PC-9 (cell line): ENCODE measurements at regions not wholly inside any gene's neighbourhood (a gene's known extent, or its start where the extent isn't known, plus 50 kb on each side); places are given as distances from the start of the nearest gene placed in this dataset.

ENCODE experiments used
- BruUV-seq: library from RNA; stranded (reverse); fragments of 400-500 nt; replicated peaks from 2 replicates; lab custom pipeline; 2021; lab: Mats Ljungman, UMichigan
- CTCF ChIA-PET: fragments of 300-600 bp; sonication (Branson Sonifier 250); formaldehyde crosslinking; loops from one replicate; lab custom pipeline; 2022; ENCODE audit warnings: antibody characterized with exemption; lab: Charles Lee
- POLR2A ChIA-PET: fragments of 300-600 bp; sonication (Branson Sonifier 250); formaldehyde crosslinking; loops from one replicate; lab custom pipeline; 2022; ENCODE audit warnings: antibody characterized with exemption; ENCODE audit not compliant: unreplicated experiment; lab: Charles Lee
- DNase-seq, 2 experiments: peaks; one replicate each; pipeline versions ENCODE4 v3.0.0 to v3.0.0-alpha.2; 2015 to 2022; ENCODE audit warnings: mixed read lengths in 1 of 2
- H2AFZ ChIP-seq: fragments of 200-600 bp; sonication (generic); 2 replicates; pipeline ENCODE4 v1.8.1; 2017; ENCODE audit warnings: antibody characterized with exemption
- H3F3A ChIP-seq: fragments of 200-600 bp; sonication (generic); 2 replicates; pipeline ENCODE4 v1.8.1; 2017; ENCODE audit warnings: antibody characterized with exemption, mild to moderate bottlenecking, low read depth; ENCODE audit not compliant: insufficient read depth
- H3K27ac ChIP-seq: fragments of 200-600 bp; sonication (generic); 2 replicates; pipeline ENCODE4 v1.6.1; 2016; ENCODE audit warnings: mixed run types
- H3K27me3 ChIP-seq: fragments of 200-600 bp; sonication (generic); 2 replicates; pipeline ENCODE4 v1.6.1; 2016; ENCODE audit warnings: low read depth, mixed run types; ENCODE audit not compliant: insufficient read depth
- H3K36me3 ChIP-seq: fragments of 200-600 bp; sonication (generic); 2 replicates; pipeline ENCODE4 v1.6.1; 2016; ENCODE audit warnings: low read depth, mixed run types
- H3K4me1 ChIP-seq: fragments of 200-600 bp; sonication (generic); replicated peaks from 2 replicates; pipeline ENCODE4 v1.6.1; 2016; ENCODE audit warnings: mixed run types; ENCODE audit not compliant: insufficient read depth
- H3K4me2 ChIP-seq: fragments of 200-600 bp; sonication (generic); 2 replicates; pipeline ENCODE4 v1.6.1; 2017; ENCODE audit warnings: mixed run types
- H3K4me3 ChIP-seq: fragments of 200-600 bp; sonication (generic); 2 replicates; pipeline ENCODE4 v1.6.1; 2016; ENCODE audit warnings: mixed run types
- H3K79me2 ChIP-seq: fragments of 200-600 bp; sonication (generic); 2 replicates; pipeline ENCODE4 v1.6.1; 2017; ENCODE audit warnings: low read depth, mixed run types
- H3K9me2 ChIP-seq: fragments of 200-600 bp; sonication (generic); 2 replicates; pipeline ENCODE4 v1.8.1; 2017; ENCODE audit warnings: mild to moderate bottlenecking; ENCODE audit not compliant: insufficient read depth
- H3K9me3 ChIP-seq: fragments of 200-600 bp; sonication (generic); 2 replicates; pipeline ENCODE4 v1.8.1; 2016; ENCODE audit warnings: low read depth; ENCODE audit not compliant: insufficient read depth
- H4K20me1 ChIP-seq: fragments of 200-600 bp; sonication (generic); 2 replicates; pipeline ENCODE4 v1.8.1; 2017; ENCODE audit not compliant: insufficient read depth
- CTCF ChIP-seq: fragments of 200-600 bp; sonication (generic); conservative IDR thresholded peaks from 2 replicates; pipeline ENCODE4 v1.6.1; 2017; ENCODE audit warnings: mixed run types, antibody characterized with exemption, mild to moderate bottlenecking, moderate library complexity
- EZH2 ChIP-seq: fragments of 200-600 bp; sonication (generic); IDR thresholded peaks from 2 replicates; pipeline ENCODE4 v1.8.0; 2017; ENCODE audit warnings: antibody characterized with exemption, low read depth
- intact Hi-C: fragments of 100-400 bp; cut with micrococcal nuclease; formaldehyde crosslinking; loops from one replicate; pipeline ENCODE4 v1.10.0; 2022; ENCODE audit not compliant: unreplicated experiment

- H3K4me1 ChIP-seq = no peaks in the 10 kb centered on the region
- no peaks in the 10 kb centered on the region for H3F3A ChIP-seq
- H3K4me3 ChIP-seq = no peak overlapping the region
- H3K27ac ChIP-seq = no peak overlapping the region
- no TSS peak for BruUV-seq
- ChIA-PET POLR2A (no interaction called here), CTCF (no interaction called here)
- intact Hi-C loops = no loop called here
- DNase-seq = no peak
- no peaks in the 10 kb centered on the region for H3K27me3 ChIP-seq
- no peak overlapping the region for H3K4me2 ChIP-seq
- H3K9me2 ChIP-seq = no peaks in the 10 kb centered on the region
- no peaks in the 10 kb centered on the region for H3K36me3 ChIP-seq
- no peaks in the 10 kb centered on the region for H3K9me3 ChIP-seq
- TF ChIP-seq EZH2 (no peak), CTCF (no peak)
- H3K79me2 ChIP-seq = no peaks in the 10 kb centered on the region
- H2AFZ ChIP-seq = no peak overlapping the region
- no peaks in the 10 kb centered on the region for H4K20me1 ChIP-seq
These were observed 709.2 kb downstream of the TYW1 start for GRCh38 chr7:67705850-67706249.

DNA sequence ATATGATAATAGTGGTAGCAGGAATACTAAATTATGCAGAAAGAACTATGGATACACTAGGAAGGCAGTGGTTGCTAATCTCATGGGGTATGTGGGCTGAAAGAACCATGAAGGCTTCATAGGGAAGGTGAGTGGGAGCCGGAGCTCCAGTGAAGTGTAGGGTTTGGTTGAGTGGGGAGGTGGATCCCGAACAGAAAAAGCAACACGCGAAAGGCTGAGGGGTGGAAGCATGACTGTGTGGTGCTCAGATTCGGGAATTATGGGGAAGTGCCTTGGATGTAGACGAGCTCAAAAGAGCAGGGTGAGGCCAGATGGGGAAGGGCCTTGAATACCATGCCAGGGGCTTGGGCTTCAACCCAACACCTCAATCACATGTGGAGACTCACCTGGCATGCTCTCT is 715.1 kb downstream of the TYW1 start:
- H3K27ac ChIP-seq = no peak overlapping the region
- H3F3A ChIP-seq = no peaks in the 10 kb centered on the region
- no TSS peak for BruUV-seq
- CTCF ChIA-PET = no interaction called here
- no peaks in the 10 kb centered on the region for H3K9me3 ChIP-seq
- H3K36me3 ChIP-seq = no peaks in the 10 kb centered on the region
- H3K27me3 ChIP-seq = peaks cover 18% of the 10 kb centered on the region
- no peaks in the 10 kb centered on the region; the same call in 1 of the 2 replicates for H4K20me1 ChIP-seq
- no peaks in the 10 kb centered on the region for H3K4me1 ChIP-seq
- DNase-seq = no peak
- H3K9me2 ChIP-seq = no peaks in the 10 kb centered on the region
- intact Hi-C loops = no loop called here
- no peaks in the 10 kb centered on the region for H3K79me2 ChIP-seq
- H3K4me2 ChIP-seq = no peak overlapping the region
- H2AFZ ChIP-seq = no peak overlapping the region
- POLR2A ChIA-PET = no interaction called here
- H3K4me3 ChIP-seq = no peak overlapping the region
- TF ChIP-seq CTCF (no peak), EZH2 (no peak)

- H3K79me2 ChIP-seq = no peaks in the 10 kb centered on the region
- no peaks in the 10 kb centered on the region for H3K4me1 ChIP-seq
- intact Hi-C loops = no loop called here
- H3K27ac ChIP-seq = no peak overlapping the region
- ChIA-PET CTCF (no interaction called here), POLR2A (no interaction called here)
- no TSS peak for BruUV-seq
- no peak overlapping the region for H3K4me3 ChIP-seq
- DNase-seq = no peak
- H3K9me3 ChIP-seq = no peaks in the 10 kb centered on the region
- H3K4me2 ChIP-seq = no peak overlapping the region
- TF ChIP-seq CTCF = no peak
- no peak for TF ChIP-seq EZH2
- no peaks in the 10 kb centered on the region; the same call in 1 of the 2 replicates for H4K20me1 ChIP-seq
- H2AFZ ChIP-seq = no peak overlapping the region
- H3K36me3 ChIP-seq = no peaks in the 10 kb centered on the region
- H3F3A ChIP-seq = no peaks in the 10 kb centered on the region
- H3K9me2 ChIP-seq = no peaks in the 10 kb centered on the region
- peaks cover 18% of the 10 kb centered on the region for H3K27me3 ChIP-seq
These were observed 716.9 kb downstream of the TYW1 start for GRCh38 chr7:67713451-67714056.
